AG09319 (cell line): ENCODE measurements at regions not wholly inside any gene's neighbourhood (a gene's known extent, or its start where the extent isn't known, plus 50 kb on each side); places are given as distances from the start of the nearest gene placed in this dataset.
"Not testable (repeated sequence)": the region's sequence is repeated elsewhere in the genome, so short reads cannot be mapped to it uniquely, and the experiment has no call there.

Experiments
- DNase-seq: peaks from one replicate; pipeline ENCODE4 v3.0.0-alpha.2; 2010; ENCODE audit warnings: low read depth; ENCODE audit errors: extremely low read depth
- TF ChIP-seq, protein P1 (sequence below): IDR thresholded peaks from 2 replicates; pipeline ENCODE4 v1.5.1; 2011; ENCODE audit warnings: low read depth, mild to moderate bottlenecking, inconsistent platforms, low read length, moderate library complexity

DNA sequence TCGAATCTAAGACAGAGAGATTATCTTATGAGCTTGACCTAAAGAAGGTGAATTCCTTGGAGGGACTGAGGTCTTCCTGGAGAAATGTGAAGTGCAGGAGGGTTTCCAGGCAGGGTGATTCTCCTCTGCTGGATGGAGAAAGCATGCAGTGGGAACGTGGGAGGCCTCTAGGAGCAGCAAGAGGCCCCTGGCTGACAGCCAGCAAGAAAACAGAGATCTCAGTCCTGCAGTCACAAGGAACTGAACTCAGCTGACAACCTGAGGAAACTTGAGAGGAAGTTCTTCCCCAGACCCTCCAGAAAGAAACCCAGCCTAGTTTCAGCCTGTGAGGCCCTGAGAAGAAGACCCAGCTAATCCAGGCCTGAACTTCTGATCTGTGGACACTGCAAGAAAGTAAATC is 345.9 kb downstream of the FAM72C start:
- no peak for DNase-seq
- TF ChIP-seq, protein P1, sequence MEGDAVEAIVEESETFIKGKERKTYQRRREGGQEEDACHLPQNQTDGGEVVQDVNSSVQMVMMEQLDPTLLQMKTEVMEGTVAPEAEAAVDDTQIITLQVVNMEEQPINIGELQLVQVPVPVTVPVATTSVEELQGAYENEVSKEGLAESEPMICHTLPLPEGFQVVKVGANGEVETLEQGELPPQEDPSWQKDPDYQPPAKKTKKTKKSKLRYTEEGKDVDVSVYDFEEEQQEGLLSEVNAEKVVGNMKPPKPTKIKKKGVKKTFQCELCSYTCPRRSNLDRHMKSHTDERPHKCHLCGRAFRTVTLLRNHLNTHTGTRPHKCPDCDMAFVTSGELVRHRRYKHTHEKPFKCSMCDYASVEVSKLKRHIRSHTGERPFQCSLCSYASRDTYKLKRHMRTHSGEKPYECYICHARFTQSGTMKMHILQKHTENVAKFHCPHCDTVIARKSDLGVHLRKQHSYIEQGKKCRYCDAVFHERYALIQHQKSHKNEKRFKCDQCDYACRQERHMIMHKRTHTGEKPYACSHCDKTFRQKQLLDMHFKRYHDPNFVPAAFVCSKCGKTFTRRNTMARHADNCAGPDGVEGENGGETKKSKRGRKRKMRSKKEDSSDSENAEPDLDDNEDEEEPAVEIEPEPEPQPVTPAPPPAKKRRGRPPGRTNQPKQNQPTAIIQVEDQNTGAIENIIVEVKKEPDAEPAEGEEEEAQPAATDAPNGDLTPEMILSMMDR, result no peak

DNA sequence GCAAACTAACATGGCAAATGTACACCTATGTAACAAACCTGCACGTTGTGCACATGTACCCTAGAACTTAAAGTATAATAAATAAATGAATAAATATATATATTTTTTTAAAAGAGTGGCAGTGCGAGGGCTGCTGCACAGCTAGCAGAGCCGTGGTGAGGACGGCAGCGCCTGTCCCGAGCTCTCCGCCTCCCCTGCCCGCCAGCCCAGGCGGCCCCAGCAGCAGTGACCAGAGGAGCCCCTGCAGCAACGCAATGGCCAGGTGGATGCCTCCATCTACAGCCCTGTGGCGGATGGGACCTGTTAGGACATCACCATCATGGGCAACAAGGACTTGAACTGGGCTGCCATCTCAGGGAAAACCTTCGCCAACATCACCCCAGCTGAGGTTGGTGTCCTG is 351.9 kb downstream of the FAM72C start:
- TF ChIP-seq, protein P1, result no peak
- DNase-seq, result no peak

DNA sequence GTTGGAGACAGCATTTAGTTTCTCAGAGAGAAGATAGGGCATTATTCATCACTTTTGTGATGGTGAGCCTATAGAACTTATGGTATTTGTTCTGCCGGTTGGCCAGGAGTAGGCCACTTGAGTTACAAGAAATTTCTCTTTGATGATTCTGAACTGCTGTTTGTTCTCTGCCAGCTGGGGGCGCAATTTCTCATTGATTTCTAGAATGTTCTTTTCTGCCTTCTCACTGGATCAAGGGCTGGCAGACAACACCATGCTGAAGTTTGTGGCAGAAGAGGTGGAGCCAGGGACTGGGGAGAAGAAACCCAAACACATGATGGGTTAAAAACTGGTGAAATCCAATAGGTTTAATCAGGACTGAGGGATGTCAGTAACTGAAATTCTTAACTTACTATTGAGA is 360.6 kb downstream of the FAM72C start:
- TF ChIP-seq, protein P1, result no peak; the same call in 1 of the 2 replicates
- no peak for DNase-seq

DNA sequence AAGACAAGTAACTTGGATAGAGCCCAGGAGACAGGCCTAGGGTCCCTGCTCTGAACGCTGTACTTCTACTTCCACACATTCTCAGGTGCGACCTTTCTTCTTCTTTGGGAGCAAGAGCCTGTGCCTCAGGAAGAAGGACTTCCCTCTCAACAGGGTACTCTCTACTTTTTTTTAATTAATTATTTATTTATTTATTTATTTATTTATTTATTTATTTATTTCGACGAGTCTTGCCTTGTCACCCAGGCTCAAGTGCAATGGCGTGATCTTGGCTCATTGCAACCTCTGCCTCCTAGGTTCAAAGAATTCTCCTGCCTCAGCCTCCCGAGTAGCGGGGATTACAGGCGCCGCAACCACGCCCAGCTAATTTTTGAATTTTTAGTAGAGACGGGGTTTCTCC is 361.6 kb downstream of the FAM72C start:
- DNase-seq, result no peak
- TF ChIP-seq, protein P1, result no peak

DNA sequence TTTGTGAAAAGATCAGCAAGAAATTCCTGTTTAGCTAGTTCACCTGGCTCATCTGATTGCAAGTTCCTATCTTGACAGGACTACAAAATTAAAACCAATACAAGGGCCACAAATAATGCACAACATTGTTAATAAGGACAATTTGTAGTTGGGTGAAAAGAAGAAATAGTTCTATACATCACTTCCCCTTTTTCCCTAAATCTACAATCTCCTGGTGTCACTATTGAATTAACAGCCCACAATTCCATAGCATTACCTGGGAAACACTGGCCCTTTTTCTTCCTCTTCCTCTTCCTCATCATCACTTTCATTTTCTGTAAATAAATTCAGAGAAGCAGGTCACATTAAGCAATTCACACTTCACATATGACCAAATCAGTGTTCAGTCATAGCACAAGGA is 366.9 kb downstream of the FAM72C start:
- DNase-seq, result no peak
- TF ChIP-seq, protein P1, result no peak

DNA sequence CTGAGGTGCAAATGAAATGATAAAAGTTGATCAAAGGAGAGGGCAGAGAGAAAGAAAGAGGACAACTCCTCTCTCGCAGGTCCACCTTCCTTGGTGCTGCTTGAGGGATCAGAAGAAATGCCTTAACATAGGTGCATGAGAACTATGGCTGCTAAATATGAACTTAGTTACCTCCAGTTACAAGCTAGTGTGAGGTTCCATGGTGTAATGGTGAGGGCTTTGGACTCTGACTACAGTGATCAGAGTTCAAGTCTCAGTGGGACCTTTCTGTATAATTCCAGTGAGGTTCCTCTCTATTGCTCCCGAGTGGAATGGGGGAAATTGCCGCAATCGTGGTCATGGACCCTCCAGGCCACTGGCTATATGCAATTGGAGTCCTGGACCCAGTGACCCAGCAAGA is 387.3 kb downstream of the FAM72C start:
- no peak for DNase-seq
- TF ChIP-seq, protein P1, result no peak

DNA sequence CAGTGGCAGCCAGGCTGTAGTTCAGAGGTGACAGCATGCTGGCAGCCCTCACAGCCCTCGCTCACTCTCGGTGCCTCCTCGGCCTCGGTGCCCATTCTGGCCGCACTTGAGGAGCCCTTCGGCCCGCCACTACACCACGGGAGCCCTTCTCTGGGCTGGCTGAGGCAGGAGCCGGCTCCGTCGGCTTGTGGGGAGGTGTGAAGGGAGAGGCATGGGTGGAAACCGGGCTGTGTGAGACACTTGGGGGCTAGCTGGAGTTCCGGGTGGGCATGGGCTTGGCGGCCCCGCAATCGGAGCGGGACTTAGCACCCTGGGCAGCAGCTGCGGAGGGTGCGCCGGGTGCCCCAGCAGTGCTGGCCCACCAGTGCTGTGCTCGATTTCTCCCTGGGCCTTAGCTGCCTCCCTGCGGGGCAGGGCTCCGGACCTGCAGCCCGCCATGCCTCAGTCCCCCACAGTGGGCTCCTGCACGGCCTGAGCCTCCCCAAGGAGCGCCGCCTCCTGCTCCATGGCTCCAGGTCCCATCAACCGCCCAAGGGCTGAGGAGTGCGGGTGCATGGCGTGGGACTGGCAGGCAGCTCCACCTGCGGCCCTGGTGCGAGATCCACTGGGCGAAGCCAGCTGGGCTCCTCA is 396.8 kb downstream of the FAM72C start:
- TF ChIP-seq, protein P1, result no peak
- DNase-seq, result no peak

DNA sequence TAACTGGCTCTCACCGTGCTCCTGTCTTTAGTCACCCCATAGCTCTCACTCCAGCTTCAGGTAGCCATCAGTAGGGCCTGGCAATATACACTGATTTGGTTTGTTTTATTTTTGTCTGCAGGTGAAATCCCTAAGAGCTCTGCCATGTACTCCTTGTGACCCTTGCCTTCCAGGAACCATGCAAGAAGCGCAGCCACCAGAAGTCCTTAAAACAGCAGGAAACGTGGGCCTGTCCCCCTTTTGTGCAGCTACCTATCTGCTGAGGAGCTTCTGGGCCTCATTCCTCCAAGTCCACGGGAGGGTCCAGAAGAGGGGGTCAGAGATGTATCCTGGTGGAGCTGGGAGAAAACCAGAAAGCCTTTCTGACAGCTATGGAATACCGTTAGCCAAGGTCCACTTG is 399.1 kb downstream of the FAM72C start:
- DNase-seq, result not testable (repeated sequence)

DNA sequence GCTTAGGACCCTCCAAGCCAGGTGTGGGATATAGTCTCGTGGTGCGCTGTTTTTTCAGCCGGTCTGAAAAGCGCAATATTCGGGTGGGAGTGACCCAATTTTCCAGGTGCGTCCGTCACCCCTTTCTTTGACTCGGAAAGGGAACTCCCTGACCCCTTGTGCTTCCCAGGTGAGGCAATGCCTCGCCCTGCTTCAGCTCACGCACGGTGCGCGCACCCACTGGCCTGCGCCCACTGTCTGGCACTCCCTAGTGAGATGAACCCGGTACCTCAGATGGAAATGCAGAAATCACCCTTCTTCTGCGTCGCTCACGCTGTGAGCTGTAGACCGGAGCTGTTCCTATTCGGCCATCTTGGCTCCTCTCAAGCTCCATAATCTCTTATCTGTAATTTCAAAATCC is 408.0 kb downstream of the FAM72C start:
- not testable (repeated sequence) for DNase-seq
